ENCODE measurements at regions not wholly inside any gene's neighbourhood (a gene's known extent, or its start where the extent isn't known, plus 50 kb on each side); places are given as distances from the start of the nearest gene placed in this dataset.
"Not testable (repeated sequence)": the region's sequence is repeated elsewhere in the genome, so short reads cannot be mapped to it uniquely, and the experiment has no call there.

GRCh38 chr6:25138934-25139415 is 140.2 kb upstream of the CARMIL1 start:
- TF ChIP-seq BHLHE40 (IDR thresholded peaks at IDR 0.05; ENCODE audit: borderline replicate concordance) = no peak
- TF ChIP-seq PKNOX1 (IDR thresholded peaks at IDR 0.05) = no peak
- no peak for TF ChIP-seq LEF1 (IDR thresholded peaks at IDR 0.05; ENCODE audit: borderline replicate concordance)
- no peak for TF ChIP-seq ZNF384 (IDR thresholded peaks at IDR 0.05)
- no peak for TF ChIP-seq TARDBP (IDR thresholded peaks at IDR 0.05)
- TF ChIP-seq FOXA1 (IDR thresholded peaks at IDR 0.05) = no peak
- no peak for TF ChIP-seq SUZ12 (IDR thresholded peaks at IDR 0.05)
- no peak for TF ChIP-seq FOXM1 (IDR thresholded peaks at IDR 0.05; ENCODE audit: borderline replicate concordance)
- TF ChIP-seq NFRKB (IDR thresholded peaks at IDR 0.05) = no peak
- no peak for TF ChIP-seq SP1 (IDR thresholded peaks at IDR 0.05)
- CTCF ChIA-PET = no interaction called here
- POLR2A ChIA-PET = no interaction called here
- no peak for DNase-seq (ENCODE audit: extremely low spot score)

- DNase-seq (ENCODE audit: extremely low spot score); CTCF ChIA-PET; POLR2A ChIA-PET: not testable (repeated sequence)
Measured at GRCh38 chr6:25139608-25140007, 139.6 kb upstream of the CARMIL1 start.

- ChIA-PET CTCF (no interaction called here), POLR2A (no interaction called here)
- TF ChIP-seq SUZ12 (IDR thresholded peaks at IDR 0.05) (no peak), NFRKB (IDR thresholded peaks at IDR 0.05) (no peak), PKNOX1 (IDR thresholded peaks at IDR 0.05) (no peak), SP1 (IDR thresholded peaks at IDR 0.05) (no peak)
Measured at GRCh38 chr6:25142506-25142905, 136.7 kb upstream of the CARMIL1 start.

GRCh38 chr6:25144919-25145318 is 134.3 kb upstream of the CARMIL1 start:
- DNase-seq (ENCODE audit: extremely low spot score) = no peak
- TF ChIP-seq CTBP1 (IDR thresholded peaks at IDR 0.05; ENCODE audit: borderline replicate concordance) (no peak), TARDBP (IDR thresholded peaks at IDR 0.05) (no peak), HDGF (IDR thresholded peaks at IDR 0.05; ENCODE audit: borderline replicate concordance) (no peak), FOXK2 (IDR thresholded peaks at IDR 0.05) (no peak), PKNOX1 (IDR thresholded peaks at IDR 0.05) (no peak), NFRKB (IDR thresholded peaks at IDR 0.05) (no peak), BHLHE40 (IDR thresholded peaks at IDR 0.05; ENCODE audit: borderline replicate concordance) (no peak), SUZ12 (IDR thresholded peaks at IDR 0.05) (no peak), ARNT (IDR thresholded peaks at IDR 0.05) (no peak), LEF1 (IDR thresholded peaks at IDR 0.05; ENCODE audit: borderline replicate concordance) (no peak), FOXA1 (IDR thresholded peaks at IDR 0.05) (no peak), FOXM1 (IDR thresholded peaks at IDR 0.05; ENCODE audit: borderline replicate concordance) (no peak), ZNF384 (IDR thresholded peaks at IDR 0.05) (no peak), SP1 (IDR thresholded peaks at IDR 0.05) (no peak), ELF4 (IDR thresholded peaks at IDR 0.05) (no peak), L3MBTL2 (conservative IDR thresholded peaks at IDR 0.05) (no peak)
- POLR2A ChIA-PET = no interaction called here
- CTCF ChIA-PET = no interaction called here

More at GRCh38 chr6:25142506-25142905, 136.7 kb upstream of the CARMIL1 start:
- DNase-seq (ENCODE audit: extremely low spot score) = no peak

- TF ChIP-seq FOXK2 (IDR thresholded peaks at IDR 0.05) (no peak), ELF4 (IDR thresholded peaks at IDR 0.05) (no peak), CTBP1 (IDR thresholded peaks at IDR 0.05; ENCODE audit: borderline replicate concordance) (no peak), FOXA1 (IDR thresholded peaks at IDR 0.05) (no peak)
- CTCF ChIA-PET = interaction anchor here (0.7 kb wide), 1 partner anchor 156 kb away, joined by 4 read pairs; no protein-coding TSS in a partner anchor
- no peak for DNase-seq (ENCODE audit: extremely low spot score)
- POLR2A ChIA-PET = no interaction called here
Measured at GRCh38 chr6:25147223-25147622, 132.0 kb upstream of the CARMIL1 start.

GRCh38 chr6:25150031-25150430 is 129.1 kb upstream of the CARMIL1 start:
- POLR2A ChIA-PET = no interaction called here
- CTCF ChIA-PET = no interaction called here
- no peak for DNase-seq (ENCODE audit: extremely low spot score)
- no peak for TF ChIP-seq L3MBTL2 (conservative IDR thresholded peaks at IDR 0.05)
- no peak for TF ChIP-seq PKNOX1 (IDR thresholded peaks at IDR 0.05)
- no peak for TF ChIP-seq BHLHE40 (IDR thresholded peaks at IDR 0.05; ENCODE audit: borderline replicate concordance)
- TF ChIP-seq HDGF (IDR thresholded peaks at IDR 0.05; ENCODE audit: borderline replicate concordance) = no peak
- no peak for TF ChIP-seq SP1 (IDR thresholded peaks at IDR 0.05)
- no peak for TF ChIP-seq FOXA1 (IDR thresholded peaks at IDR 0.05)
- no peak for TF ChIP-seq NFRKB (IDR thresholded peaks at IDR 0.05)
- no peak for TF ChIP-seq SUZ12 (IDR thresholded peaks at IDR 0.05)
- no peak for TF ChIP-seq TARDBP (IDR thresholded peaks at IDR 0.05)
- no peak for TF ChIP-seq ARNT (IDR thresholded peaks at IDR 0.05)
- TF ChIP-seq ZNF384 (IDR thresholded peaks at IDR 0.05) = no peak
- no peak for TF ChIP-seq FOXK2 (IDR thresholded peaks at IDR 0.05)
- no peak for TF ChIP-seq CTBP1 (IDR thresholded peaks at IDR 0.05; ENCODE audit: borderline replicate concordance)
- no peak for TF ChIP-seq FOXM1 (IDR thresholded peaks at IDR 0.05; ENCODE audit: borderline replicate concordance)
- TF ChIP-seq ELF4 (IDR thresholded peaks at IDR 0.05) = no peak
- no peak for TF ChIP-seq LEF1 (IDR thresholded peaks at IDR 0.05; ENCODE audit: borderline replicate concordance)
